ENCODE measurements at regions not wholly inside any gene's neighbourhood (a gene's known extent, or its start where the extent isn't known, plus 50 kb on each side); places are given as distances from the start of the nearest gene placed in this dataset.

- no peak overlapping the region for H3K27ac ChIP-seq
- TF ChIP-seq EP300 (IDR thresholded peaks at IDR 0.05): no peak
- TF ChIP-seq CTCF (IDR thresholded peaks at IDR 0.05): no peak
- TF ChIP-seq POLR2A (IDR thresholded peaks at IDR 0.05): no peak
- TF ChIP-seq POLR2AphosphoS5 (IDR thresholded peaks at IDR 0.05): no peak
- WGBS, 5 donors: 31 to 61% (median 48%) methylated on average over 1 of the region's 1 CpG
- no peak for DNase-seq
- no peaks in the 10 kb centered on the region for H3K4me1 ChIP-seq
- H3K9me3 ChIP-seq: no peaks in the 10 kb centered on the region
- H3K36me3 ChIP-seq: no peaks in the 10 kb centered on the region
- H3K27me3 ChIP-seq: no peaks in the 10 kb centered on the region
- intact Hi-C loops (cut with DNase I; ENCODE audit: low total_unique reads): no loop called here
- H3K4me3 ChIP-seq: no peak overlapping the region
Measured at GRCh38 chr5:158514319-158514985, 585.3 kb downstream of the EBF1 start.

GRCh38 chr5:158513490-158514318 lies 586.0 kb downstream of the EBF1 start:
- Histone ChIP-seq H3K4me3 (no peak overlapping the region), H3K36me3 (no peaks in the 10 kb centered on the region), H3K27me3 (no peaks in the 10 kb centered on the region), H3K27ac (no peak overlapping the region), H3K4me1 (no peaks in the 10 kb centered on the region), H3K9me3 (no peaks in the 10 kb centered on the region)
- TF ChIP-seq POLR2A (IDR thresholded peaks at IDR 0.05): no peak
- no peak for TF ChIP-seq EP300 (IDR thresholded peaks at IDR 0.05)
- no peak for TF ChIP-seq CTCF (IDR thresholded peaks at IDR 0.05)
- TF ChIP-seq POLR2AphosphoS5 (IDR thresholded peaks at IDR 0.05): no peak
- intact Hi-C loops (cut with DNase I; ENCODE audit: low total_unique reads): no loop called here
- 41 to 47% (median 46%) methylated on average over 6 of the region's 6 CpGs for whole genome bisulfite sequencing, 5 donors
- DNase-seq: no peak

GRCh38 chr5:158511454-158511853 lies 588.3 kb downstream of the EBF1 start:
- Histone ChIP-seq H3K27me3 (no peaks in the 10 kb centered on the region), H3K4me1 (no peaks in the 10 kb centered on the region), H3K27ac (no peak overlapping the region), H3K9me3 (peaks cover 0 to 3% (median 0%) of the 10 kb centered on the region in 4 donors), H3K4me3 (no peak overlapping the region), H3K36me3 (no peaks in the 10 kb centered on the region)
- intact Hi-C loops (cut with DNase I; ENCODE audit: low total_unique reads): no loop called here
- no peak for DNase-seq
- no peak for TF ChIP-seq EP300 (IDR thresholded peaks at IDR 0.05)
- TF ChIP-seq POLR2AphosphoS5 (IDR thresholded peaks at IDR 0.05): no peak
- TF ChIP-seq POLR2A (IDR thresholded peaks at IDR 0.05): no peak
- no peak for TF ChIP-seq CTCF (IDR thresholded peaks at IDR 0.05)

GRCh38 chr5:158510479-158510878 lies 589.2 kb downstream of the EBF1 start:
- no peak for DNase-seq
- intact Hi-C loops (cut with DNase I; ENCODE audit: low total_unique reads): no loop called here
- Histone ChIP-seq H3K36me3 (no peaks in the 10 kb centered on the region), H3K4me1 (no peaks in the 10 kb centered on the region), H3K27me3 (no peaks in the 10 kb centered on the region), H3K9me3 (peaks cover 0 to 12% (median 5%) of the 10 kb centered on the region in 4 donors), H3K4me3 (no peak overlapping the region), H3K27ac (no peak overlapping the region)
- WGBS, 5 donors: 58 to 92% (median 82%) methylated on average over 7 of the region's 7 CpGs
- TF ChIP-seq CTCF (IDR thresholded peaks at IDR 0.05) (no peak), EP300 (IDR thresholded peaks at IDR 0.05) (no peak), POLR2A (IDR thresholded peaks at IDR 0.05) (no peak), POLR2AphosphoS5 (IDR thresholded peaks at IDR 0.05) (no peak)
